ENCODE measurements at regions not wholly inside any gene's neighbourhood (a gene's known extent, or its start where the extent isn't known, plus 50 kb on each side); places are given as distances from the start of the nearest gene placed in this dataset.

DNA sequence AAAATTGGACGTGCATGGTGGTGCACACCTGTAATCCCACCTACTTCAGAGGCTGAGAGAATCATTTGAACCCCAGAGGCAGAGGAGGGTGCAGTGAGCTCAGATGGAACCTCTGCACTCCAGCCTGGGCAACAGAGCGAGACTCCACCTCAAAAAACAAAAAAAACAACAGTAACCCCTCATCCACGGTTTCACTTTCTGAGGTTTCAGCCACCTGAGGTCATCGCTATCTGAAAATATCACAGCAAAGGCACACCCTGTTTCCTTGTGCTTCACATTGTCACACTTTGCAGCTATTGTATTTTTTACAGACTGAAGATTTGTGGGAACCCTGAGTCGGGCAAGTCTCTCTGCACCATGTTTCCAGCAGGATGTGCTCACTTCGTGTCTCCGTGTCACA is 54.1 kb upstream of the FOXQ1 start:
- no peak for DNase-seq

DNA sequence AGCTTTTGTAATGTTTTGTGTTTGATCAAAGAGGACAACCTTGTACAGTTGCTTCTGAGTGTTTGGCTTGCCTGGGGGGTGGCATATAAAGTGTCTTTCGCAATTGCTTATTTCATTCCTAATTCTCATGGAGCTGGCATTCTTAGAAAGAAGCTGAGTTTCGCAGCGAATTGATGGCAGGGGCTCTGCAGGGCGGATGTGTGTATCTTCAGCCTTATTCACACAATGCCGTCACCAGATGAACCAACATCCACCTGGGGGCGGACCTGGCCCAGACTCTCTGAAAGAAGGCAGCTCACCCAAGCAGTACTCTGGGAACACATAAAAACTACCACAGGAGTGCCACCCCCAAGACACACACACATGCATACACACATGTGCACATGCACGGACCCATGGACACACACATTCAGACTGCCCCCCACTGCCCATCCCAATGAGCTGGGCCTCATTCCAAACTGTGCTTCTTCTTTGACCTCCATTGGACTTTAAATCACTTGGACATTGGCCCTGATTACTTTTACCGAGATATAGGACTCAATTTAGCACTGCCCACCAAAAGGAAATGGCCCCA is 55.4 kb upstream of the FOXQ1 start:
- no peak for DNase-seq

GRCh38 chr6:1255636-1256365 is 56.1 kb upstream of the FOXQ1 start:
- no peak for DNase-seq

GRCh38 chr6:1254326-1254725 is 57.6 kb upstream of the FOXQ1 start:
- no peak for DNase-seq

GRCh38 chr6:1253816-1254215 is 58.1 kb upstream of the FOXQ1 start:
- no peak for DNase-seq

- no peak for DNase-seq
Measured at GRCh38 chr6:1251198-1252155, 60.4 kb upstream of the FOXQ1 start.

DNA sequence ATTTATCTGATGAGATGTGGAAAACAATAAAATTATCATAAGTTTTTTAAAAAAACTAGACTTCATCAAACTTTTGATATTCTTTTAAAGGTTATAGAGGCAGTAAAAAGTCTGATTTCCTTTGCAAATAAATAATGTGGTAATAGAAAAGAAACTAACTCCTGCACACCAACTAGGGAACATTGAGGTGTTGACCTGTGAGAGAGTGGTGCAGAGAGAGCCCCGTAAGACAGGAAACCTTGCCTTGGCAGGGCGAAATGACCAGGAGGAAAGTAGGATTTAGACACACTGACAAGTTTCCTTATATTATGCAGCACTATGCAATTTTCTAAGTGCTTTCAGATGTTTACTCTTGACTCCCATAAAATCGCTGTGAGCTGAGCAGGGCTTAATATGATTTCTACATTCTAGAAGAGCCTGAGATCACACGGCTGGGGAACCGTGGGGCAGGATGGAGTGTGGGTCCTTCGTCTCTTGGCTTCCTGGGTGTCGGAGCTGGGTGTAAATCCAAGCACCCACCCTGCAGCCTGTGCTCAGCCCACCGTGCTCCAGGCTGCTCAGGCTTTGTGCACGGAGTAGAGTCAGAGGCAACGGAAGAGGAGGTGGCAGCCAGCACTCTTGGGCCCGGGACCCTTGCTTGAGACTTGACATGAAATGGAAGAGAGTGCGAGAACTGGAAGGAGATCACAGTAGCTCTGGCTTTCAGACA is 61.3 kb upstream of the FOXQ1 start:
- no peak for DNase-seq

DNA sequence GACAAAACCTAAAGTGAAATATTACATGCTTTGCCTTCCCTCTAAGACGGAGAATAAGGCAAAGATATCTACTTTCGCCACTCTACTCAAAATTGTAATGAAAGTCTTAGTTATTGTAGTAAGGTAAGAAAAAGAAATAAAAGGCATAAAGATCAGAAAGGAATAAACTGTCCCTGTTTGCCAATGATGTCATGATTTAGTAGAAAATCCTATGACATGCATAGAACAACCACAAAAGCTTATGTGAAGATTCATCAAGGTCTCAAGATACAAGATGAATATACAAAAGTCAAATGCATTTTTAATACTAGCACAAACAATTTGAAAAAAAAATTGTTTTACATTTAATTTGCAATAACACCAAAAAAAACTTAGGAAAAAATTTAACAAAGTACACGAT is 64.0 kb upstream of the FOXQ1 start:
- no peak for DNase-seq

DNA sequence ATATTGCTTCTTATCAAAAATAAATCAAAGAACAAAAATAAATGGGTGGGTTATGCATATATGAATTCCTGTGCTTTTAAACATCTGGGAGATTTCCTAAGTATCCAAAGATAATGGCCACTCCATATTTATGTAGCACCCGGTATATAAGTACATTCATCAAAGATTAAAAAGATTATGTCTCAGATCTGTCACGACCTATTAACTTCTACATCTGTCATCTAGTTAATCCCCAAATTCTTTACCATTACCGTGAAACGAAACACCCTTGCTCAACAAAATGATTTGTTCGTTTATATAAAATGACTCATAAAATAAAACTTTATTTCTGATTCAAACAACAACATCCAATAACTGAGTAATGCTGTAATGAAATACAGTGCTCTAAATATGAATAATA is 64.8 kb upstream of the FOXQ1 start:
- no peak for DNase-seq

DNA sequence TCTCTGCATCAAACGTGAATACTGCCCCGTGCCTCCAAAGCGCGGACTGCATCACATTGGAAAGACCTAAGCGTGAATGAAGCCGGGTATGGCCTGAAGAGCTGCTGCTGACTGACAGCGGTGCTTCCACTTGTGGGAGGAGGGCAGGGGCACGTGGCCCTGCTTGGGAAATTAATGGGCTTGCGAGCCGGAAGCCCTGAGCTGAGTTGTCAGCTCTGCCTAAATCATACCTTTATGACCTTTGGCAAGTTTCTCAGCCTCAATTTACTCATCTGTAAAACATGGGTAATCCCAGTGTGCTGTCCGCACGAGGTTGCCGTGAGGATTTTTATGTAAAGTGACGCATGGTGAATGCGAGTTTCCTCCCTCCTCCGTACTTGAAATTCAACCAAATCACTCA is 67.0 kb upstream of the FOXQ1 start:
- no peak for DNase-seq

DNA sequence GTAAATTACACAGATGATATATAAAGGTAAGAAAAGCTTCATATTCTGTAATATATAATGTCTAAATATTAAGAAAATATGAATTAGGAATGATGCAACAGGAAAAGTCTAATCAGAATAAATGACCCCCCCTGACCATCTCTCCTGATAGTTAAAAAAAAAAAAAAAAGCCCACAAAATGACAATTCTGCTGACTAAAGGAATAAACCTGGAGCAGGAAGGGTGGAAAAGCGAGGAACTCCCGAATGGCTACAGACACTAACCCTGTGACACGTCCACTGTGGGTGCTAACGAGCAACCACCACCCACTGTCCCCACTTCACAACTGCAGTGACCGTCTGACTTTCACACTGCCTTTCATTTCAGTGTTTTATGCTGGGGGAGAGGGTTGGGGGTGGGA is 67.6 kb upstream of the FOXQ1 start:
- DNase-seq: no peak

GRCh38 chr6:1242446-1242845 is 69.5 kb upstream of the FOXQ1 start:
- no peak for DNase-seq

GRCh38 chr6:1242021-1242420 is 69.9 kb upstream of the FOXQ1 start:
- DNase-seq: no peak

GRCh38 chr6:1240766-1241318 is 71.1 kb upstream of the FOXQ1 start:
- DNase-seq: no peak

DNA sequence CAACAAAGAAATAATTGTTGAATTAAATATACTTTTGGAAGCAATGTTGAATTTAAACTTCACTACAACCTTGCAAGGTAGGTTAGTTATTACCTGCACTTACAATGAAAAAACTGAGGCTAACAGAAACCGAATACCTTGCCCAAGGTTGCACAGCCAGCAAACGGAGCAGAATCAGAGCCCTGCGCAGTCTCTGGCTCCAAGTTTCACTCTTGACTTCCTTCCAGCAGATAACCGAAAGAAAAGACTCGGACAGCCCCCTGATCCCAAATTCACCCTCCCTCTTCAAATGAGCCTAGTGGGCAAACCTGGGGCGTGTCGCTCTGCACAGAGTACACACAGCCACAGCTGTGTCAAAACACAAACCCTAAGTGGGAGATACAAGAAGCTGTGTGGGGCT is 72.1 kb upstream of the FOXQ1 start:
- no peak for DNase-seq

- DNase-seq: no peak
Measured at GRCh38 chr6:1238040-1238439, 73.9 kb upstream of the FOXQ1 start.

DNA sequence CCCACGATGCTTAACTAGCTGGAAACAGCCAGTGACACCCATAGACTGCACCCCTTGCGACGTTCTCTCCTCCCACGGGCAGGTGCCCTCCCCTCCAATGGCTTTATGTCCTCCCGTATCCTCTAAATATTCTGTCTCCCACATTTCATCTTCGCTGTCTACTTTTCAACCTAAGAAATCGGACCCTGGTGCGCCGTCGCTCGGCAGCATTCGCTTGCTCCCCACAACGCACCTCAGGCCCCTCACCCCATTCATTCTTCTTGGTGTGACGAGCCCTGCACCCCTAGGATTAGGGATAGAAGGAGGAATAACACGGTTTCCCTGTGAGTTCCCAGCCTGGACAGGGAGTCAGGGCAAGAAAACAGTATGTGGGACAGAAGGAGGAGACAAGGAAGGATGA is 74.3 kb upstream of the FOXQ1 start:
- no peak for DNase-seq

DNA sequence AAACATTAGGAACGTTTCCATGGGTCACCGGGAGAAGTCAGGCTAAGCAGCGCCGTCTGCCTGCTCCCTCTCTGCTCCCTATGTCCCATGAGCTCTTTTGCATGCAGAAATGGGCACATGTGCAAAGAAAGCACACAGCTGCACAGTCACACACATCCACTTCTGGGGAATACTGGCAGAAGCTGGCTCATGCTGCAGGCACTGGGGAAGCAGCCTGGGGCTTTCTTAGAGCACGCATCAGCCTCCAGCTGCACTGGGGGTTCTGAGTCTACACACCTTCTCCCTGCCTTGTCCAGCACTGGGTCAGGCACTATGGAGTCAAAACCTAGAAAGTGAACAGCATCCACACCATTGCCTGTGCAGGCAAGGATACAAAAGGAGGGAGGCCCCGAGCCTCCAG is 76.1 kb upstream of the FOXQ1 start:
- DNase-seq: no peak

GRCh38 chr6:1233924-1234323 is 78.0 kb upstream of the FOXQ1 start:
- DNase-seq: no peak

- no peak for DNase-seq
Measured at GRCh38 chr6:1232578-1232977, 79.3 kb upstream of the FOXQ1 start.

DNA sequence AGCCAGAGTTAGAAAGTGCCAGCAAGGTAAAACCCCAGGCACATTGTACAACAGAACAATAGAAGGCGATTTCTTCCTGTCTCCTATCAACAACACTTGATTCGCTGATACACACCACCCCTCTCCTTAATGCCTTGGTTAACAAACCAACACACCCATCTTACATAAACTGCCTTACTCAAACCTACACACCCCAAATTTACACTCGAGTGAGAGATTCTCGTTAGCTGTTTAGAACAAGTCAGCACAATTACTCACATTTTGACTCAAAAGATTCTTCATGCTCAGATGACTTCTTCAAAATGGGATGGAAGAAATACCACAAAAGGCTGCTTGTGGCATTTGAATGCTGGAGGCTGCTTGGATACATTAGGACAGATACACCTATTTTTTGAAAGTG is 80.0 kb upstream of the FOXQ1 start:
- DNase-seq: no peak

DNA sequence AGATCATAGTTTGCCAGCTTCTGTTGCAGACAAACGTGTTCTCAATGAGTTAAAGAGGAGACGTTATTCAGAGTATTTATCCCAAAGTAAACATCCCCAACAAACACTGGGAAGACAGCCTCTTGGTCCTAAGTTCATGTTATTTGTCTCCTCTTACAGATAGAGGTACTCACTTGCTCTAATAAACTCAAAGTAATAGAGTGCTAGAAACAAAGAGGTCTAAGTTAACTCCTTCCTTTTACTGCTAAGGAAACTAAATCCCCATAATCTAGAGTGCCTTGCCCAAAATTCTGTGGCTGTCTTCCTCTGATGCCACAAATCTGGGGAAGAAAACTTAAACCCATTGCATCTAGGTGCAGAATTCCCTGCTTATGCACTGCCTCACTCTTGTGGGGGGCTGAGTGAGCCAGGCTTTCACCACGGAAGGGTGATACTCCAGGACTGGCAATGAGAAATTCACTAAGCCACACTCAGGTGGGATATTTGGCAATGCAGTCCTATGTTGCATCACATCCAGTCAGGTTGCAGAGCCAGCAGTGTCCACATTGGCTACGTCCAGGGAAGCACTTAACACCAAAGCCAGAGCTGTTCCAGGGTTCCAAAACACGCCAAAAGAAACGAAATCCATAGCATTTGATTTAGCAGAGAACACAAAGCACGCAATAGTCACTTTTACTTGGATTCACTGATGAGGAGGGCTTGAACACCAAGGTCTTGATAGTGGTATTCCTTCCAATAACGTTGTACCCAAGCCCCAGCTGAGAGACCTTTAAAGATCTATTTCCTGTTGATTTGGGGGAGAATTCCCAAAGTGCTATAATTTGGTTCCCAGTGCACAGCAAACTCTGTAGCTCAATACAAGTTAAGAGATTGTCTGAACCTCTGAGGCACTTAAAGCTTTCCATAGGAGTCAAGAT is 81.0 kb upstream of the FOXQ1 start:
- no peak for DNase-seq
